ENCODE measurements at regions not wholly inside any gene's neighbourhood (a gene's known extent, or its start where the extent isn't known, plus 50 kb on each side); places are given as distances from the start of the nearest gene placed in this dataset.

DNA sequence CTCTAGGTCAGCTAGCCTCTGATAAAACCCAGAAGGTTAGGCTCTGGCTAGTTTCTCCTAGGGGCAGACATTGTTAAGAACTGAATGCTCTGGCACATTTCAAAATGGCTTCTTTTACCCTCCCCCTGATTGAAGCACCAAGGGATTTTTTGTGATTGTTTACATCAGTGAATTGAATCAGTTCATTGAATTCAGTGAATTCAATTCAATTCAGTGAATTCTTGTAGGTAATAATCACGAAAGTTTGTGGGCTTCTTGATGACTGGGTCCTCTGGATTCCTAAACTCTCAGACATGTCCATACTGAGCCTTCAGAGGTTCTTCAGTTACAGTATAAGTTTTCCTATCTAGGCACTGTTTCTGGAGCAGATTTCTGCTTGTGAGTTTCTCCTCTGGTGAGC, 135.2 kb upstream of the ELAC2 start:
- TF ChIP-seq POLR2A (IDR thresholded peaks at IDR 0.05), result no peak
- TF ChIP-seq CTCF (IDR thresholded peaks at IDR 0.05), result no peak
- TF ChIP-seq EP300 (IDR thresholded peaks at IDR 0.05), result no peak
